Lower leg skin (tissue), 4 donors: ENCODE measurements at regions not wholly inside any gene's neighbourhood (a gene's known extent, or its start where the extent isn't known, plus 50 kb on each side); places are given as distances from the start of the nearest gene placed in this dataset.
"Not testable (repeated sequence)": the region's sequence is repeated elsewhere in the genome, so short reads cannot be mapped to it uniquely, and the experiment has no call there.

Source experiments
- DNase-seq, 2 donors: peaks; one replicate each; pipeline ENCODE4 v3.0.0-alpha.2; 2019; ENCODE audit warnings: low spot score in 2 of 2
- H3K4me3 ChIP-seq: fragments of 200-600 bp; sonication (generic); 2 replicates; pipeline ENCODE4 v1.5.1; 2017; ENCODE audit warnings: mild to moderate bottlenecking, low read depth; ENCODE audit not compliant: poor library complexity, severe bottlenecking
- POLR2A ChIP-seq, 2 donors: fragments of 450-650 bp; IDR thresholded peaks; one replicate each; pipeline ENCODE4 v1.6.1; 2016 to 2017; ENCODE audit warnings: antibody characterized with exemption in 2 of 2, mild to moderate bottlenecking in 1 of 2, moderate library complexity in 1 of 2
- WGBS, 2 donors: methylation state at CpG; one replicate each; pipeline ENCODE4 v1.1.5; 2018; 5-methylcytosine and 5-hydroxymethylcytosine counted together
- intact Hi-C: fragments of 100-400 bp; cut with DNase I; formaldehyde crosslinking; loops from one replicate; pipeline ENCODE4 v1.15.0; 2023; ENCODE audit warnings: low total_unique reads
- TF ChIP-seq, protein P1 (sequence below), 3 donors: fragments of 450-650 bp; IDR thresholded peaks; one replicate each; pipeline ENCODE4 v1.5.1; 2016; ENCODE audit warnings: antibody characterized with exemption in 3 of 3, mild to moderate bottlenecking in 3 of 3, moderate library complexity in 2 of 3

DNA sequence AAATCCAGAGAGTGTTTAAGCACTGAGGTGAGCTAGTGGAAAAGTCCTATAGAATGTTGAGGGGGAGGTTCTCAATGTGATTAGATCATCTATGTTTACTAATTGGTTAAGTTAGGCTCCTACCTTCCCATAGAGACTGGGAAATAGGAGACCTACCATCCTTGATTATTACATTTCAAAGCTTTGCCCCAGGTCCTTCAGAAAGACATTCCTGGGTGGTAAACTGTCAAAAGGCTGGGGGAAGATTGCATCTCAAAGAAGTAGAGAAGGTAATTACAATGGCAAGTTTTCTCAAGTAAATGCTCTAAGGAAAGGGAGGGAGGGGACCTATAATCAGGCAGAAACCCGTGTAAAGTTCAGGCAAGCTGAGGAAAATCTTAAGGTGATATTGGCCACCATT is 247.8 kb upstream of the SMIM30 start:
- 10 to 15% methylated on average over 1 of the region's 1 CpG for WGBS, 2 donors
- intact Hi-C loops: no loop called here
- TF ChIP-seq POLR2A (IDR thresholded peaks at IDR 0.05): no peak
- TF ChIP-seq, protein P1, sequence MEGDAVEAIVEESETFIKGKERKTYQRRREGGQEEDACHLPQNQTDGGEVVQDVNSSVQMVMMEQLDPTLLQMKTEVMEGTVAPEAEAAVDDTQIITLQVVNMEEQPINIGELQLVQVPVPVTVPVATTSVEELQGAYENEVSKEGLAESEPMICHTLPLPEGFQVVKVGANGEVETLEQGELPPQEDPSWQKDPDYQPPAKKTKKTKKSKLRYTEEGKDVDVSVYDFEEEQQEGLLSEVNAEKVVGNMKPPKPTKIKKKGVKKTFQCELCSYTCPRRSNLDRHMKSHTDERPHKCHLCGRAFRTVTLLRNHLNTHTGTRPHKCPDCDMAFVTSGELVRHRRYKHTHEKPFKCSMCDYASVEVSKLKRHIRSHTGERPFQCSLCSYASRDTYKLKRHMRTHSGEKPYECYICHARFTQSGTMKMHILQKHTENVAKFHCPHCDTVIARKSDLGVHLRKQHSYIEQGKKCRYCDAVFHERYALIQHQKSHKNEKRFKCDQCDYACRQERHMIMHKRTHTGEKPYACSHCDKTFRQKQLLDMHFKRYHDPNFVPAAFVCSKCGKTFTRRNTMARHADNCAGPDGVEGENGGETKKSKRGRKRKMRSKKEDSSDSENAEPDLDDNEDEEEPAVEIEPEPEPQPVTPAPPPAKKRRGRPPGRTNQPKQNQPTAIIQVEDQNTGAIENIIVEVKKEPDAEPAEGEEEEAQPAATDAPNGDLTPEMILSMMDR (IDR thresholded peaks at IDR 0.05): no peak
- no peak for DNase-seq
- no peak overlapping the region for H3K4me3 ChIP-seq

DNA sequence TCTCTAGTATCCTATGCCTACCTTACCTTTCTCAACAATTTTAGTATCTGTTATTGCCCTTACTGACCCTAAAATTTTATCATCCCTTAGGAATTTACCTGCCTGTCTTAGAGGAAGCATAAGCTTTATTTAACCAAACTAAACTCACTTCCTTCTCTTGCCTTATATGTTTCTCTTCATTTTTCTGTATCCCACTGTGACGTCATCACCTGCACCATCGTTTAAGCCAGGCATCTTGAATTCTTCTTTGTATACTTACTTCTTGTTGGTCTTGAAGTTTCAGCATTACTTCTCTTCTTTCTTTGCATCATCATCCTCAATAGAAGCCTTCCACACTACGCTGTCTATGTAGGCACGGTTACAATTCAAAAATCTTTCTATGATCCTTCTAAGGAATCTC is 231.0 kb upstream of the SMIM30 start:
- 84 to 88% methylated on average over 4 of the region's 4 CpGs for WGBS, 2 donors
- intact Hi-C loops: no loop called here
- H3K4me3 ChIP-seq: no peak overlapping the region
- TF ChIP-seq POLR2A (IDR thresholded peaks at IDR 0.05): no peak
- TF ChIP-seq, protein P1 (IDR thresholded peaks at IDR 0.05): no peak
- no peak for DNase-seq

DNA sequence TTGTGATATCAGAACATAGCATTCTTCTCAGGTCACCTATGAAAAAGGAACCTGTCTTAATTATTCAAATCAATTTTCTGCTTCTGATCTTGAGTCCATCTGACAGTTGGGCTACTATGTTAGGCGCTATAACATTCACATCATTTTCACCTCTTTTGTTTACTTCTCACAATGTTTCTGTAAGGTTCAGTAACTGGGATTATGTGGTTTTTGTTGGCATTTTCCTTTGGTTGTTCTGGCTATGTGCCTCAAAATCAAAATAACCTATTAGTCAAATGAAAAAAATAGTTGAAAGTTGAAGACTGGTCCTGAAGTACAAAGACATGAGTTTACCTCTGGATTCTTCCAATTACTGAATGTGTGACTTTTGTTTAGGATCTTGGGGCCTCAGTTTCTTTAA is 221.3 kb upstream of the SMIM30 start:
- no peak overlapping the region for H3K4me3 ChIP-seq
- no peak for DNase-seq
- TF ChIP-seq, protein P1 (IDR thresholded peaks at IDR 0.05): no peak
- no peak for TF ChIP-seq POLR2A (IDR thresholded peaks at IDR 0.05)
- intact Hi-C loops: no loop called here
- 70 to 79% methylated on average over 1 of the region's 1 CpG for WGBS, 2 donors

DNA sequence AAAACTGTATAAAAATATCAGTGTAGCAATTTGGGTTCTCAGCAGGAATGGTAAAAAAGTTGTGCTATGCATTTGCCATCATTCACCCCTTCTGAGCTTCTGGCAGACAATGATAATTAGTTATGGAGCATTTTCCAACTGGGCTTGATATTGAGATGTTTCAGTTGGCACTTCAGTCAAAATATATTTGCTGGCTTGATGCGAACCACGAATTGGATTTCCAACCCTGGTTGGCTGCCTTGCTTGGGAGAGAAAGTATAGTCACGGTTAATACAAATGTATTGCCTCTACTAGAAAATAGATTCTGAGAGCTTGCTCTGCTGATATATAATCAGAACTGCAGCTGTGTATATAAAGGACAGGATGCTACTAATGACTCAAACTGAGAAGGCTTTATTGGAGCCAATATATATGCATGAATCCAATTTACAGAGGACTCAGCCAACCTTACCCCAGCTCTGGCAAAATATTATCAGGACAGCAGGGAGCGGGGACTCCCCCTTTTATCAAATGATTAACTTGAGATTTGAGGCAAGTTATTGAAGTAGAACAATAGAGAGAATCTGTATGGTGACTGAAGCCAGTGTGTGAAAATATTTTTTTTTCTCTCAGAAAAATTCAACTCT is 219.8 kb upstream of the SMIM30 start:
- intact Hi-C loops: no loop called here

DNA sequence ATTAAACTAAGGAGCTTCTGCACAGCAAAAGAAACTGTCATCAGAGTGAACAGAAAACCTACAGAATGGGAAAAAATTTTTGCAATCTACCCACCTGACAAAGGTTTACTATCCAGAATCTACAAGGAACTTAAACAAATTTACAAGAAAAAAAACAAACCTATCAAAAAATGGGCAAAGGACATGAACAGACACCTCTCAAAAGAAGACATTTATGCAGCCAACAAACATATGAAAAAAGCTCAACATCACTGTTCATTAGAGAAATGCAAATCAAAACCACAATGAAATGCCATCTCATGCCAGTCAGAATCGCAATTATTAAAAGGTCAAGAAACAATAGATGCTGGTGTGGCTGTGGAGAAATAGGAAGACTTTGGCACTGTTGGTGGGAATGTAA is 218.5 kb upstream of the SMIM30 start:
- intact Hi-C loops, DNase-seq, H3K4me3 ChIP-seq: not testable (repeated sequence)
- 93 to 94% methylated on average over 1 of the region's 1 CpG for WGBS, 2 donors

More for the DNA sequence above, 219.8 kb upstream of the SMIM30 start:
- WGBS, 2 donors: 84 to 91% methylated on average over 4 of the region's 4 CpGs
- H3K4me3 ChIP-seq: no peak overlapping the region
- DNase-seq: no peak
- TF ChIP-seq, protein P1 (IDR thresholded peaks at IDR 0.05): no peak
- TF ChIP-seq POLR2A (IDR thresholded peaks at IDR 0.05): no peak

DNA sequence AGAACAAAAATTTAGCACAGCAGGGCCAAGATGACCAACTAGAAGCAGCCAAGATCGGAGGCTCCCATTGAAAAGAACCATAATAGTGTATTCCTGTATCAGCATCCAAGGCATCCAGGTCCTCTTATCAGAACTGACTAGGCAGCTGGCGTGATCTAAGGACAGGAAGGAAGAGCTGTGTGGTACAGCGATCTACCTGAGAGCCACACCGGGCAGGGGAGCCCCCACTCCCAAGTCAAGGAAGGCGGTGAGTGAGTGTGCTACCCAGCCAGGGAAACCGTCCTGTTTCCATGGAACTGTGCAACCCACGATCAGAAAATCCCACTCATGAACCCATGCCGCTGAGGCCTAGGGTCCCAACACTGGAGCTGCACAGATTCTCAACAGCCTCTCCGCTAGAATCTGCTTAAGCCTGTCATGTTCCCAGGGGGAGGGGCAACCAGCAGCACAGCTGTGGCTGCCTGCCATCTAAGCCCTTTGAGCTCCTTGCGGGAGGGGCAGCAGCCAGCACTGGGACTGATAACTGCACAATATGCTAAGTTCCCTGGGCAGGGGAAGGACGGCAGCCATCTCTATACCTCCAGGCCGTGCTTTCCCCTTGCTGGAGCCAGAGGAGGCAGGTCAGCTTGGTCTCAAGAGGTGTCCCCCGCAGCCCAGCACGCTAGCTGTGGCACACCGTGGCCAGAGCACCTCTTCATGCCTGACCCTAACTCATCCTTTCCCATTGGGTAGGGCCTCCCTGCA is 213.0 kb upstream of the SMIM30 start:
- intact Hi-C loops: no loop called here
- 83 to 84% methylated on average over 8 to 10 of the region's 15 CpGs for WGBS, 2 donors
- DNase-seq: peak in 1 of 2 donors; percentile 50
- TF ChIP-seq, protein P1 (IDR thresholded peaks at IDR 0.05): no peak
- H3K4me3 ChIP-seq: no peak overlapping the region
